DMS153 treated with DMSO at 0.1 percent for 48 hours (cell line): ENCODE measurements at regions not wholly inside any gene's neighbourhood (a gene's known extent, or its start where the extent isn't known, plus 50 kb on each side); places are given as distances from the start of the nearest gene placed in this dataset.

Experiments
- DNase-seq: peaks from one replicate; lab custom pipeline; 2025; ENCODE audit not compliant: unreplicated experiment; lab: John Stamatoyannopoulos, UW

GRCh38 chr18:22613058-22613690, 195.5 kb upstream of the CTAGE1 start:
- DNase-seq, result no peak

- no peak for DNase-seq
Observed at GRCh38 chr18:22613788-22614187, 196.1 kb upstream of the CTAGE1 start.

- no peak for DNase-seq
Observed at GRCh38 chr18:22623513-22623912, 205.8 kb upstream of the CTAGE1 start.

- no peak for DNase-seq
Observed at GRCh38 chr18:22624176-22624575, 206.5 kb upstream of the CTAGE1 start.

GRCh38 chr18:22625406-22625805, 207.7 kb upstream of the CTAGE1 start:
- DNase-seq, result no peak

GRCh38 chr18:22626771-22627170, 209.1 kb upstream of the CTAGE1 start:
- no peak for DNase-seq

GRCh38 chr18:22627506-22627905, 209.8 kb upstream of the CTAGE1 start:
- no peak for DNase-seq

GRCh38 chr18:22628795-22629510, 211.2 kb upstream of the CTAGE1 start:
- no peak for DNase-seq

GRCh38 chr18:22630980-22631379, 213.3 kb upstream of the CTAGE1 start:
- DNase-seq, result no peak

GRCh38 chr18:22632191-22632590, 214.5 kb upstream of the CTAGE1 start:
- no peak for DNase-seq

- no peak for DNase-seq
Observed at GRCh38 chr18:22634464-22634863, 216.7 kb upstream of the CTAGE1 start.

- DNase-seq, result no peak
Observed at GRCh38 chr18:22637787-22638186, 220.1 kb upstream of the CTAGE1 start.

- no peak for DNase-seq
Observed at GRCh38 chr18:22639026-22639463, 221.3 kb upstream of the CTAGE1 start.

- no peak for DNase-seq
Observed at GRCh38 chr18:22639561-22639960, 221.8 kb upstream of the CTAGE1 start.

GRCh38 chr18:22640281-22640842, 222.6 kb upstream of the CTAGE1 start:
- no peak for DNase-seq

GRCh38 chr18:22641958-22642357, 224.2 kb upstream of the CTAGE1 start:
- DNase-seq, result no peak

GRCh38 chr18:22643731-22644130, 226.0 kb upstream of the CTAGE1 start:
- no peak for DNase-seq

GRCh38 chr18:22650247-22650646, 232.5 kb upstream of the CTAGE1 start:
- DNase-seq, result no peak

GRCh38 chr18:22657619-22658018, 239.9 kb upstream of the CTAGE1 start:
- DNase-seq, result no peak

GRCh38 chr18:22658318-22658717, 240.6 kb upstream of the CTAGE1 start:
- no peak for DNase-seq

GRCh38 chr18:22663378-22663777, 245.7 kb upstream of the CTAGE1 start:
- DNase-seq, result no peak

GRCh38 chr18:22666411-22666940, 248.8 kb upstream of the CTAGE1 start:
- DNase-seq, result no peak
